GM19023 (cell line): ENCODE measurements at regions not wholly inside any gene's neighbourhood (a gene's known extent, or its start where the extent isn't known, plus 50 kb on each side); places are given as distances from the start of the nearest gene placed in this dataset.

Experiments
- ATAC-seq: cut with Tn5 transposase; IDR thresholded peaks from one replicate; pipeline ENCODE4 v1.9.1; 2021; ENCODE audit warnings: mild to moderate bottlenecking, moderate library complexity; ENCODE audit not compliant: unreplicated experiment

DNA sequence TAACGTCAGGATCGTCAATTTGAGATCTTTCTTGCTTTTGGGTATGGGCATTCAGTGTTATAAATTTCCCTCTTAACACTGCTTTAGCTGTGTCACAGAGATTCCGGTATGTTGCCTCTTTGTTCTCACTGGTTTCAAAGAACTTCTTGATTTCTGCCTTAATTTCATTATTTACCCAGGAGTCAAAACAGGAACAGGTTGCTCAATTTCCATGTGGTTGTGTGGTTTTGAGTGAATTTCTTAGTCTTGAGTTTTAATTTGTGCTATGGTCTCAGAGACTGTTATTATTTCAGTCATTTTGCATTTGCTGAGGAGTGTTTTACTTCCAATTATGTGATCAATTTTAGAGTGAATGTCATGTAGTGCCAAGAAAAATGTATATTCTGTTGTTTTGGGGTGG, 153.1 kb downstream of the PCDH17 start:
- no peak for ATAC-seq

DNA sequence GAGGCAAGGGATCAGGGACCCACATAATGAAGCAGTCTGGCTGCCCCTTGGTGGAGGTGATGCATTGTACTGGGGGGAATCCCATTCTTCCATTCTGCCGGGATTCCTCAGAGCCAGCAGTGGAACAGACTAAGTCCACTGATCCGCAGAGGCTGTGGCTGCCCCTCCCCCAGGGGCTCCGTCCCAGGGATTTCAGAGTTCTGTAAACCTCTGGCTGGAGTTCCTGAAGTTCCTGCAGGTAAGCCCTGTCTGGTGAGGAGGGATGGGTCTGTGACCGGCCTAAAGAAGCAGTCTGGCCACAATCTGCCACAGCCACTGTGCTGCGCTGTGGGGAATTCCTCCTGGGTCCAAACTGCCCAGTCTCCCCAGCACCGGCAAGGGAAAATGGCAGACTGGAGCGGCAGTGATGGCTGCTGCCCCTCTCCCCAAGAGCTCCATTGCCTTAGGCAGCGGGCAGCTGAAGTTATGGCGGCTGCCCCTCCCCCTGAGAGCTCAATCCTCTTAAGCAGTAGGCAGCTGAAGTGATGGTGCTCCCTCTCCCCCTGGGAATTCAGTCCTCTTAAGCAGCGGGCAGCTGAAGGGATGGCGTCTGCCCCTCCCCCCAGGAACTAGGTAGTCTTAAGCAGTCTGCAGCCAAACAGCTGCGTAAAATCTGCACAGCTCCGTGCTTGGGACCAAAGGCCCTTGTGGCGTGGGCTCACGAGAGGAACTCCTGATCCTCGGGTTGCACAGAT, 155.7 kb downstream of the PCDH17 start:
- ATAC-seq, result no peak

DNA sequence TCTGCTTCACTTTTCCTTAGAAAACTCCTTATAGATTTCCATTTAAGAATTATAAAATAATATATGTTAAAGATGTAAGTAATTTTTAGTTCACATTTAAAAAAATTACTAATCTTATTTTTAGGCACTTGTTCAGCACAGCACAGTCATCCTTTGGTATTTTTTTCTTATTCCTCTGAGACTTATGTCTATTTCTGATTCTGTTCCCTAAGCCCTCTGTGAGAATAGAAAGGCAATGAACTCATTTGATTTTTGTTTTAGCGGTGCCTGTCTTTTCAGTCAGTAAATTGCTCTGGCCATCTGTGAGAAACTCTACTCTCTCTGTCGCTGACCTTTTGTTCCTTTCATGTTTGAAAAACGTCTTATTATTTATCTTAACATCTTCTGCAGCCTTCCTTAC, 168.1 kb downstream of the PCDH17 start:
- no peak for ATAC-seq

DNA sequence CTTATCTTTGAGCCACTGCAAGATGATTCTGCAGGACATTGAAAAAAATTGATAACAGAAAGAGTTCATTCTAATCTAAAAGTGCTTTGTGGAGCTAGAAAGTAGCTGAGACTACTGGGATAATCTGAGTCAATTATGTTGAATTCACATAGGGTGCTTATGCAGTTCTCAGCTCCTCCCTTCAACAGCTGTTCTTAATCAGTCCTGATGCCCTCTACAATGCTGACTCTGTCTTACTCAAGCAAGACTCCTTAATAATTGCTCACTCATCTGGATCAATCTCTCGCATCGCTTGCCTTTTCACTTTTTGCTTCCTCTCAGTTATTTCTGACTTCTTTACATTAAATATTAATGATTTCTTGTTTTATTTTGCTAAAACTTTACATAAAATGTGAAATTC, 182.1 kb downstream of the PCDH17 start:
- ATAC-seq, result no peak

DNA sequence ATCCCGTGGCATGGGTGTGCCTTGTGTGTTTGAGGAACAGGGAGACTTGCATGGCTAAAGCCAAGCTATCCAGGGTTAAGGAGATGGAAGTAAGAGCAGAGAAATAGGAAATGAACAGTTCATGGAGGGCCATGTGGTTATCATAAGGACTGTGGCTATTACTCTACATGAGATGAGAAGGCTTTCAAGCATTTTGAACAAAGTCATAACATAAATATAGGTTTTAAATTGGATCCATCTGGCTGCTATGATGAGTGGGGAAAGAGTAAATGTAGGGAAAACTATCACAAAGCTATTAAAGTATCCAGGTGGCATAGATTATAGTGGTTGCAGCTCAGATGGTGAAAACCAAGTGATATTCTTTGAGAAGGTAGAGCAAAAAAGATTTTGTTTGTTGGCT, 184.1 kb downstream of the PCDH17 start:
- no peak for ATAC-seq

DNA sequence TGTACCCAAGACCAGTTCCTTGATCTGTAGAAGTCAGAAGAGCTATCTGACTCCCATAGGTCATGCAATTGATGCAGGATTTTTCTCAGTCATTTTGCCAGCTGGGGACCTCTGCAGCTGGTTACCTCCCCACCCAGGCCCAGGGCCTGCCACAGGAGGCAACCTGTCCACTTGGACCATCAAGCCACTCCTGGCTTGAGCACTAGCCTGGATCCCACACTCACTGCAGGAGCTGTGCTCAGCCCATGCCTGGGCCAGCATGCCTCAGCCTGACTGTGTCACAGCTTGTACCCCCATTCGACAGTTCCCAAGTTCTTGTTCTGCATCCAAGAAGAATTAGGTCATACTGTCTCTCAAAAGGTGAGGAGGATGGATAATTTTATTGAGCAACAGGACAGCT, 189.4 kb downstream of the PCDH17 start:
- no peak for ATAC-seq

DNA sequence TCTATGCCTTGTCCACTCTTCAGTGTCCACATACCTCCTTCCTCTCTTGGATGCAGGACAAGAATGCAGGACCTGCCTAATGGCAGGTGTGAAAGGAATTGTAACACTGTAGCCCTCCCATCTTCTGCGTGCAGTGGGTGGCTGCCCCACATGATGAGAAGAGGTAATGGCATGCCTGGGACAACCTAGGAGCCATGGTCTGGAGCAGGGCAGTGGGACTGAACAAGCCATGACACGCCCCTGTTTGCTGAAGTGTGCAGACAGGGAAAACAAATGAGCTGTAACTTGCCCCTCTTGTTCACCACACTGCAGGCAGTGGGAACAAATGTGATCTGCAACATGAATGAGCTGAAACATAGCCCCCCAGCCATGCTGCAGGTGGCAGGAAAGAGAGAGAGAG, 192.2 kb downstream of the PCDH17 start:
- no peak for ATAC-seq

DNA sequence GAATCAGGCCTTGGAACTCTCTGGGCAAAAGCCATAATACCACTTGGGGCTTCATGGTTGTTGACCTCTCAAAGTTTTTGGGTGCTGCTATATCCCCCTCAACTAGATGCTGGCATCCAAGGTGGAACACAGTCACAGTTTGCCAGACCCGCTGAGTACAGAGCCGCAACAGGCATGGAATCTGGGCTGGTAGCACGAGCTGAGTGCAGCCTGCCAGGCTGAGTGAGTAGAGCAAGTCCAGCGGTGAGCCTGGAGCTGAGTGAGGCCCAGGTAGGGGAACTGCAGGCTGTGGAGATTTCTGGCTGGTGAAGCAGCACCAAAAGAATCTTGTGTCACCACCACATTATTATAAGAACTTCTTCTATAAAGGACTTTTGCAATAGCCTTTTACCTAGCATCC, 192.6 kb downstream of the PCDH17 start:
- ATAC-seq, result no peak

DNA sequence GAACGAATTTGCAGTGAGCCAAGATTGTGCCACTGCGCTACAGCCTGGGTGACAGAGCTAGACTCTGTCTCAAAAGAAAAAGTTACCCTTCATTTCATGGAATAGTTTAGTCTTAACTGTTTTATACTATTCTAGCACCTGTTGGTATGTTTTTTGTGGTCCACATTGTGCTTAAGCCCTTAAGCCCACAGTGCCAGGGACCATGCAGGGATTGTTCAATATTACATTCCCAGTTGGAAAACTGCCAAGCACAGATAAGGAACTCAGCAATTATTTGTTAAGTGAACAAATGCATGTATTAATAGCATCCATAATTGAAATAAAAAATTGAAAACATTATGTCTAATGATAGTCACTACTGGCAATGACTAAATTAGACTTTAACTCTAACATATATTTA, 193.5 kb downstream of the PCDH17 start:
- ATAC-seq, result no peak

DNA sequence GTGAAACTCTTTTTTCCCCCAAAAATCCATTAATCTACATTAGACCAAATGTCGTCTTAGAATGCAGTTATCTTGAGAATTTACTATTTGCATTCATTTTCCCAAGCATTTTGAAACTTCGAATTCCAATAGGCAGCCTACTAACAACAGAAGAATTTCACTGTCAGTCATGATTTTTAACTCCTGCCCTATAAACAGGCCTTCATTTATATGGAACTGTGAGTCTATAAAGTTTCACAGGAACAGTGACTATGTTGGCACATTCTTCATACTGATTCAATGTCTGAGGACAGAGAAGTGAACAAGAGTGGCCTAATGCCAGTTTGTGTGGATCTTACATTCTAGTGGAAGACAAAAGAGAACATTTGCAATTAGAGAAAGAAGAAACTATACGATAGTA, 198.0 kb downstream of the PCDH17 start:
- ATAC-seq, result no peak

DNA sequence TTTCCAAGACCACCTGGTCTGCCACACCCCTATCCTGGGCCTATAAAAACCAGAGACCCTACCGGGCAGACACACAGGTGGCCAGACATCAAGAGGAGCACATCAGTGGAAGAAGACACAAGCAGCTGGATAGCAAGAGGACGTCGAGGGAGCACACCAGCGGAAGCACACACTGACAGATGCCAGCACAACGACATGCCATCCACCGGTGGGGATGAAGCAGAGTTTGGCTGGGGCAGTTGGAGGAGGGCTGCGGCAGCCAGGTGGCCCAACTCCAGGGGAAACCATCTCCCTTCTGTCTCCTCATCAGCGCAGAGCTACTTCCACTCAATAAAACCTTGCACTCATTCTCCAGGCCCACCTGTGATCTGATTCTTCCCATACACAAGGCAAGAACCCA, 200.6 kb downstream of the PCDH17 start:
- ATAC-seq, result no peak

DNA sequence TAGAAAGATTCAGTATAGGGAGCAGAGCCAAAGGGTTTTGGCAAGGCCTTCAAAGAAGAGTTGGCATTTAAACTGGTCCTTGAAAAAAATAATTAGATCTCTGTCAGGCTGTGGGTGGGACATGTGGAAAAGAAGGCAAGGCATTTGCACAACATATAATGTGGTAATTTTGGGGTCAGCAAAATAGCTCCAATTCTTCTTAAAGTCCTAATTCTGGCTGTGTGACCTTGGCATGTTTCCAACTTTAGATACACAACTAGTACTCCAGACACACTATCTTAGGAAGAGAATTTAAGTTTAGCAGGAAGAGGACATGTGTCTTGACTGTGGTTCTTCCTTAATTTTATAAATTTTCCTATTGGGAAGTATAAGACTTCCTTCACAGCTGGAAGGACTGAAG, 206.3 kb downstream of the PCDH17 start:
- ATAC-seq, result no peak

DNA sequence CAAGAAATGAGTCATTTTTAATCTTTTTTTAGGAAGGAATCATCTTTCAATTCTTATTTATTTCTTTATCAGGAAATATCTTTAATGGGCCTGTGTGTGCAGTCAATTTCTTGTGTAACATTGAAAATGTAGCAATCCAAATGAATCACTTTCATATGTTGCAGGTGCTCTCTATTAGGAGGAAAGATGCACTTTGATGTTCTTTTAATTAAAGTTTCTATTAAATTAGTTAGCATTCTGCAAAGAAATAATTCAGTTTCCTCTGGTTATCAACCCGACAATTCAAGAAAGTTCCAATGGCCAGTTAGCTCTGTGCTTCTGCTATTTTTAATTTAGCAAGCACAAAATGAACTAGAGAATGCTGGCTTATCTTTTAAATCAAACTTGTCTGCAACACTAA, 212.0 kb downstream of the PCDH17 start:
- ATAC-seq, result no peak

DNA sequence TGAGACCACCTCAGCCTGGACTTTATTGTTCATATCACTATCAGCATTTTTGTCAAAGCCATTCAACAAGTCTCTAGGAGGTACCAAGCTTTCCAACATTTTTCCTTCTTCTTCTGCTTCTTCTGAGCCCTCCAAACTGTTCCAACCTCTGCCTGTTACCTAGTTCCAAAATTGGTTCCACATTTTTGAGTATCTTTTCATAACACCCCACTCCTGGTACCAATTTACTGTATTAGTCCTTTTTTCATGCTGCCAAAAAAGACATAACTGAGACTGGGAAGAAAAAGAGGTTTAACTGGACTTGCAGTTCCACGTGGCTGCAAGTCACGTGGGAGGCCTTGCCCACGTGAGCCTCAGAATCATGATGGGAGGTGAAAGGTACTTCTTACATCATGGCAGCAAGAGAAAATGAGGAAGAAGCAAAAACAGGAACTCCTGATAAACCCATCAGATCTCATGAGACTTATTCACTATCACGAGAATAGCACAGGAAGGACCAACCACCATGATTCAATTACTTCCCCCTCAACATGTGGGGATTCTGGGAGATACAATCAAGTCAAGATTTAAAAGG, 215.1 kb downstream of the PCDH17 start:
- no peak for ATAC-seq

DNA sequence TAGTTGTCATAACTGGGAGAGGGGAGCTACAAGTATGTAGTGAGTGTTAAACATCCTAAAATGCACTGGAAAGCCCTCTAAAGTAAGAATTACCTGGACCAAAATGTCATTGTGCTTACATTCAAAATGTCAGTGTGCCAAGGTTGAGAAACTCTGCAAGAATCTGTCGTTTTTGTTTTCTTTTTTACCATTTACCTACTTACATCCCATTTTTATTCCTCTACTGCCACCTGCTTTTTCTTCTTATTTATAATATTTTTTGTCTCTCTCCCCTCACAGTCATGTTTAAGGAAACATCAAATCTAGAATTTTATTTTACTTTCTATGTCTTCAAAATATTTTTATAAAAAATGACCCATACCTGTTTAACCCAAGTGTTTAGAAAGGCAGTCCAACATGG, 226.4 kb downstream of the PCDH17 start:
- ATAC-seq, result no peak

DNA sequence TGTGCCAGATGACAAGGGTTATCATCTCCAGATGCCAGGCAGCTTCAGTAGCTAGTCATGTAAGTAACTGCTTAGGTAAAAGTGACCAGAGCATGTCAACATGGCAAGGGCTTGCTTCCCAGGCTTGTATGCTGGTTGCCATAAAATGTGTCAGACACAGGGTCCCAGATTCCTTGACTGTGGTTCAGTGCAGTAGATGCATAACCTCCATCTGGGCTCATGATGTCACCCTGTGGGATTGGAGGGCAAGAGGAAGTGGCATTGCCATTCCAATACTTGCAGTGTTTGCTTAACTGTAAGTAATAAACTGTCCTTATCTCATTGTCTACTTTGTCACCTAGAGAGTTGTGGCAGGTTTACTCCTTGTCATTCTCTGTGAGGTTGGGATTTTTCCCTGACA, 226.8 kb downstream of the PCDH17 start:
- no peak for ATAC-seq

DNA sequence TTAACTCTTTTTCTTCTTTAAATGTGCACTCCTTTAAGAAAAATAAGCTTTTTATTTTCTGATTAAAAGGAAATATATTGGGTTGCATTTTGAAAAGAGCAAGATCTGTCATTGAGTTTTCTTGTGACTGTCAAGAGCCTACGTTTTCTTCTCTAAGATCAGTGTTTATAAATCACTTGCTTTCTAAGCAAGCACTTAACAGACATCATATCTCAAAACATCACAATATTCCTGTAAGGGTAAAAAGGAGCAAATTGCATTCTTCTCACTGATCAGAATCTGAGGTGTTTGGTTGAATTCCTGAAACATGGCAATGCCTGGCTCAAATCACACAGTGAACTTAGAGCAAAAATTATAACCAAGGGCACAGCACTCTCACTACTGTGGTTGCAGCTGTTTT, 231.3 kb downstream of the PCDH17 start:
- no peak for ATAC-seq

DNA sequence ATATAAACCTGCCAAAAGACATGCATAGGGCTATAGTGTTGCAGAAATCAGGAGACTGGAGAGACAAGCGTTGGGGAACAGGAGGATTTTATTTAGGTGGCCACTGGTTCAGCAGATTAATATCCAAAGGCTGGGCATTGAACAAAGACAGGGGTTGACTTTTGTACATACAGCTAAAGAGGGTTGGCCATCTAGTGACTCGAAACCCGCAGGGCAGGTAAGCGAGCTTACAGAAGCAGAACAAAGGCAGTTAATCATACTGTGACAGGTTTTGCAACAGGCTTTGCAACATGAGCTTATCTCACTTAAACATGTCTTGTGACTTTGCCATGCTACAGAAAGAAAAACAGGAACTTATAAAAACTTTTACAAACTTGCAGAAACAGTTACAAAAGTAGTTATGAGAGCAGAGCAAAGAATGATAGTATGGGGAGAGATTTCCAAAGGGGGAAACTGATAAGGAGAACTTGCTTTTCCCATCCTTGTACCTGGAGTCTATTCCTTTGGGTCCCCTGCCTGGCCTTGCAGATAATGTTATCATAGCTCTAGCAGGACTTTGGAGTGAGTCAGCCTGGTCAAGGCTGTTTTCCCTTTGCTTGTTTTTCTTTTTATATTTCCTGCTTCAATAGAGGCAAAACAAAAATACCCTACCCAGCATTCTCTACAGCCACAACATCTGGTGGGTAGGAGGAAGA, 234.2 kb downstream of the PCDH17 start:
- ATAC-seq, result no peak

DNA sequence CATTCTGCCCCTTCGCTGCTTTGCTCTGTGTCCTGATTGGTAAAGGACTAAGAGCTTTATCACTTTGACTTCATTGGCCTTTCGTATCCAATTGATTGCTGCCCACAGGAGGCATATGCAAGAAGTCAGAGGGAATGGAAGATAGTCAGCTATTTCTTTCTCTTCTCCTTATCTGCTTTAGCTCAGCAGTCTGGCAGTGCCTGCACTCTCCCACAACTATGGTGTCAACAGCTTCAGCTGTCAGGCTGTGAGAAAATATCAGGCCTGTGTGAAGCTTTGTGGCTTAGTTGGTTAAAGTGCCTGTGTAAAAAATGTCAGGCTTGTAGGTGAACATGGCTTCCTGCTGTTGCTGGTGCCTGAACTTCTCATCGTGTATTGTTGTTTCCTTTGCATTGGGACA, 243.0 kb downstream of the PCDH17 start:
- ATAC-seq, result no peak

DNA sequence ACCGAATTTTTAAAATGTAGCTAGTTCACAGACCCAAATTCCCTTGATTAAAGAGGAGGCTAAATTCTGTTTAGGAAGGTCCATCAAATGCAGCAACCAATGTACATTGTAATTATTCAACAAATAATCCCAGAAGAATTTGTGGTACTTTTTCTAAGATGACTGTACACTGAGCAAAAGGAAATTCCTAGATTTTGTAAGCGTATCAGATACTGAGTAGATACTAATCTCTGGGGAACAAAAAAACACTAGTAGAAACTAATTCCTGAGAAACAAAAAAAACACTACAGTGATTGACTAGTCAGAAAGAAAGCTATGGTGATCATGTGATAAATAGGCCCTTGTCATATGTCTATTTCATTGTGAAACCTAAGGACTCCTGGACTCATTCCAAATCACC, 246.1 kb downstream of the PCDH17 start:
- no peak for ATAC-seq

DNA sequence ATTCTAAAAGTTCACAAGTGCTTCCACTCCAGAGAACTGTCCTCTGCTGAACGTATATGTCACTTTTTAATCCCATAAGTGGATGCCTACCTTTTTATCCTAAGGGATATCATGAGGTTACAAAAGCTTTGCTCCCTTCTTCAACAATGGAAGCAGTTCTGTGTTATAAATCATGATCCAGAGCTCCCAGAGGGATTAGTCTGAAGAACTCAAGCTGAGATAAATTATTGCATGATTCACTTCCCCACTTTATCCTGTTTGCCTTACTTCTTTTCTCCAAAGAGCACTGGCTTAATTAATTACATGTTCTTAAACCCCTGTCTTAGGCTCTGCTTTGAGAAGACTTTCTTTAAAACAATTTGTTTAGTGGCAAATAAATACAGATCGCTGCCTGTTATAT, 246.7 kb downstream of the PCDH17 start:
- no peak for ATAC-seq

DNA sequence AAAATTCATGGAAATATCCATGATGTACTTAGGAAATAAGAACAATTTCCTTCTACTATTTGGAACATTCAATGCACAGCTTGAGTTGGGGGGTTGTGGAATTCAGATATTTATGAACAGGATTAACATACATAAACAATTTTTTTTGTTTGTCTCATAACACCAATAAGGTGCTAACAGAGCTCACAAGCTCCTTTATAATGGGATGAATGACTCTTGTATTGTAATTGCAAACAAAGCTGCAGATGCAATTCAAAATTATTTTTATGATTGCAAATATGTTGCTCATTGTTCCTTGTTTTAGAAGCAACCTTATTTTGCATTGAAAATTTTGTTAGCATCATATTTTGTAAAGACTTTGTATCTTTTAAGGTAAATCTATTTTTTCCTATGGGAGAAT, 265.7 kb downstream of the PCDH17 start:
- ATAC-seq, result no peak

DNA sequence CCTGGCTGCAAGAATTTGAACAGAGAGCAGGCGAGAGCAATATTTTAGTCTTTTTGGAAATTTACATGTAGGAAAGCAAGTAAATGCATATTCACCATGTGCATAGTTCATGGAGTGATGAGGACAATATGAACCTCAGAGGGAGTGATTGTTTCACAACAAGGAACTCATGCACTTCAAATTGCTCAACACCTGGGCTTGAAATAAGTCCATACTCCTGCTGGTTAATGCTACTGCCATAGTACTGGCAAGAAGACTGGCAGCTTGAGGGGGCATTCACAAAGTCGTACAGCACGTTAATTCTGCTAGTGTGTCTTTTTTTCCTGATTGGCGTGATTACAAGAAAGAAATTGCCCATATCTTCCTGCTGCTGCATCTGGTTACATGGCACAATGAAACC, 267.6 kb downstream of the PCDH17 start:
- no peak for ATAC-seq
